K562 (cell line): ENCODE measurements at regions not wholly inside any gene's neighbourhood (a gene's known extent, or its start where the extent isn't known, plus 50 kb on each side); places are given as distances from the start of the nearest gene placed in this dataset.

Source experiments
- ATAC-seq: fragments of 200-7000 bp; cut with Tn5 transposase; 3 replicates; pipeline ENCODE4 v1.9.1; 2020; ENCODE audit warnings: moderate library complexity
- BruUV-seq: library from RNA; stranded (reverse); fragments of 400-500 nt; replicated peaks from 2 replicates; lab custom pipeline; 2021; lab: Mats Ljungman, UMichigan
- CTCF ChIA-PET: fragments of 300-600 bp; formaldehyde crosslinking; extraction: SDS; loops from one replicate; lab custom pipeline; 2021; ENCODE audit warnings: low intra/inter-chr PET ratio; lab: Yijun Ruan, JAX
- POLR2A ChIA-PET: fragments of 300-600, 350-650 bp; sonication (Branson Sonifier 250); formaldehyde crosslinking; extraction: SDS; loops from one replicate; lab custom pipeline; 2021; ENCODE audit warnings: antibody characterized with exemption, inconsistent platforms; lab: Yijun Ruan, JAX
- DNase-seq, 4 experiments: peaks; one replicate each; pipeline versions ENCODE4 v3.0.0 to v3.0.0-alpha.2; 2011 to 2018; ENCODE audit warnings: low spot score in 3 of 4, mixed read lengths in 3 of 4; ENCODE audit errors: extremely low read depth in 1 of 4
- FAIRE-seq: peaks from 2 replicates; lab custom pipeline; 2011; peaks lifted over from hg19 to GRCh38; lab: Jason Lieb, UNC
- H2AFZ ChIP-seq: 2 replicates; pipeline ENCODE4 v1.6.0; 2011; ENCODE audit warnings: low read depth, low read length, control low read depth, inconsistent platforms
- H3K27ac ChIP-seq: fragments of 200-600 bp; 3 replicates; pipeline ENCODE4 v1.8.0; 2011; ENCODE audit warnings: low read depth, mild to moderate bottlenecking, control low read depth, inconsistent platforms, low read length, moderate library complexity, mixed read lengths; ENCODE audit errors: extremely low read depth
- H3K27me3 ChIP-seq, 2 experiments: fragments of 300-600 bp in 1 of 2; 2 replicates in 1 of 2; 3 replicates in 1 of 2; pipeline versions ENCODE4 v1.6.0 to v1.8.0; 2011; ENCODE audit warnings: inconsistent platforms in 2 of 2, low read length in 2 of 2, mild to moderate bottlenecking in 1 of 2, mixed read lengths in 1 of 2, moderate library complexity in 1 of 2; ENCODE audit not compliant: control insufficient read depth in 2 of 2, insufficient read depth in 2 of 2
- H3K36me3 ChIP-seq: fragments of 300-600 bp; 3 replicates; pipeline ENCODE4 v1.8.0; 2011; ENCODE audit warnings: mild to moderate bottlenecking, low read length, inconsistent platforms; ENCODE audit not compliant: control insufficient read depth, insufficient read depth
- H3K4me1 ChIP-seq, 2 experiments: fragments of 200-600 bp in 1 of 2; replicated peaks in 1 of 2; 2 replicates in 1 of 2; 3 replicates in 1 of 2; pipeline versions ENCODE4 v1.5.1 to v1.8.0; 2011; ENCODE audit warnings: inconsistent platforms in 2 of 2, low read length in 2 of 2, mild to moderate bottlenecking in 1 of 2, mixed read lengths in 1 of 2, moderate library complexity in 1 of 2; ENCODE audit not compliant: control insufficient read depth in 2 of 2, insufficient read depth in 2 of 2
- H3K4me2 ChIP-seq: 2 replicates; pipeline ENCODE4 v1.6.1; 2011; ENCODE audit warnings: low read length, control low read depth, inconsistent platforms, mixed read lengths; ENCODE audit not compliant: insufficient read depth
- H3K4me3 ChIP-seq: fragments of 200-600 bp; sonication (generic), shearing (Covaris generic); 2 replicates; pipeline ENCODE4 v1.5.1; 2016; ENCODE audit warnings: control low read depth, inconsistent platforms
- H3K79me2 ChIP-seq: fragments of 200-600 bp; 3 replicates; pipeline ENCODE4 v1.8.0; 2011; ENCODE audit warnings: low read length, inconsistent platforms; ENCODE audit not compliant: control insufficient read depth, insufficient read depth
- H3K9ac ChIP-seq, 2 experiments: 2 replicates each; pipeline versions ENCODE4 v1.6.0 to v1.6.1; 2011; ENCODE audit warnings: low read depth in 2 of 2, low read length in 2 of 2, control low read depth in 1 of 2, inconsistent platforms in 1 of 2, mild to moderate bottlenecking in 1 of 2, mixed read lengths in 1 of 2; ENCODE audit not compliant: insufficient read depth in 1 of 2
- H3K9me1 ChIP-seq: one replicate; pipeline ENCODE4 v1.6.0; 2011; ENCODE audit warnings: inconsistent platforms, mild to moderate bottlenecking, low read length, moderate library complexity; ENCODE audit not compliant: control insufficient read depth, insufficient read depth
- H3K9me3 ChIP-seq: replicated peaks from 2 replicates; pipeline ENCODE4 v1.5.1; 2011; ENCODE audit warnings: low read depth, low read length, inconsistent platforms; ENCODE audit not compliant: control insufficient read depth, insufficient read depth
- H4K20me1 ChIP-seq: replicated peaks from 2 replicates; pipeline ENCODE4 v1.6.1; 2011; ENCODE audit warnings: low read length, inconsistent platforms, mixed read lengths; ENCODE audit not compliant: control insufficient read depth, insufficient read depth
- CGGBP1 ChIP-seq: fragments of 250-450 bp; sonication (Bioruptor Pico); IDR thresholded peaks from 2 replicates; pipeline ENCODE4 v1.9.0; 2021; ENCODE audit warnings: mild to moderate bottlenecking
- CHD4 ChIP-seq: fragments of 200-600 bp; sonication (generic); IDR thresholded peaks from 3 replicates; pipeline ENCODE4 v1.6.1; 2012; ENCODE audit warnings: low read depth, mild to moderate bottlenecking, mixed read lengths, low read length, inconsistent platforms; ENCODE audit not compliant: insufficient read depth, insufficient replicate concordance, poor library complexity, severe bottlenecking
- JUND ChIP-seq, 2 experiments: IDR thresholded peaks; 2 replicates in 1 of 2; 3 replicates in 1 of 2; pipeline ENCODE4 v1.6.1; 2011; ENCODE audit warnings: borderline replicate concordance in 2 of 2, low read depth in 2 of 2, low read length in 2 of 2, improper control_type of control experiment in 1 of 2, missing biosample characterization in 1 of 2, missing genetic modification characterization in 1 of 2, missing genetic modification reagents in 1 of 2
- KLF10 ChIP-seq: fragments of 250-450 bp; sonication (Bioruptor Pico); IDR thresholded peaks from 2 replicates; pipeline ENCODE4 v1.6.1; 2021; ENCODE audit warnings: matching md5 sums
- ZBTB17 ChIP-seq: fragments of 450-650 bp; formaldehyde crosslinking; IDR thresholded peaks from 2 replicates; pipeline ENCODE4 v1.4.0; 2020; ENCODE audit warnings: mild to moderate bottlenecking
- ZFP36 ChIP-seq: fragments of 150-350 bp; IDR thresholded peaks from 2 replicates; pipeline ENCODE4 v1.6.1; 2018; ENCODE audit warnings: low read length, low read depth; ENCODE audit not compliant: partially characterized antibody
- WGBS: fragments of 100-300 bp; shearing (Covaris generic); methylation state at CpG from one replicate; pipeline ENCODE4 v1.1.6; 2016; ENCODE audit warnings: low coverage, mixed read lengths; ENCODE audit not compliant: insufficient coverage; ENCODE audit errors: missing lambda C conversion rate; 5-methylcytosine and 5-hydroxymethylcytosine counted together
- in situ Hi-C: fragments of 300-500 bp; cut with MboI; formaldehyde crosslinking; loops from 4 replicates; pipeline ENCODE4 v1.15.0; 2018; ENCODE audit warnings: inconsistent platforms, mixed read lengths
- intact Hi-C: fragments of 100-400 bp; cut with micrococcal nuclease; formaldehyde crosslinking; loops from 2 replicates; pipeline ENCODE4 v1.14.2; 2022
- TF ChIP-seq, protein P1 (sequence below), 2 experiments: fragments of 450-650 bp in 1 of 2; sonication (generic) in 1 of 2; formaldehyde crosslinking in 1 of 2; IDR thresholded peaks; 2 replicates each; pipeline versions ENCODE4 v1.7.1 to v1.9.0; 2016 to 2022; ENCODE audit warnings: inconsistent platforms in 1 of 2, mild to moderate bottlenecking in 1 of 2, missing genetic modification reagents in 1 of 2

GRCh38 chr2:9717886-9718451 lies 87.2 kb upstream of the YWHAQ start (continued):
- TF ChIP-seq CHD4: no peak
- no peak for TF ChIP-seq ZBTB17
- peak; percentile 51 for TF ChIP-seq ZFP36
- no peak for TF ChIP-seq JUND (IDR thresholded peaks at IDR 0.05; ENCODE audit: borderline replicate concordance, low read depth, low read length)
- no peak for TF ChIP-seq JUND (tag; IDR thresholded peaks at IDR 0.05; ENCODE audit: borderline replicate concordance, low read depth, low read length)
- no peak for TF ChIP-seq KLF10 (CRISPR knock-in tag)
- no peak for TF ChIP-seq CGGBP1 (CRISPR knock-in tag)

DNA sequence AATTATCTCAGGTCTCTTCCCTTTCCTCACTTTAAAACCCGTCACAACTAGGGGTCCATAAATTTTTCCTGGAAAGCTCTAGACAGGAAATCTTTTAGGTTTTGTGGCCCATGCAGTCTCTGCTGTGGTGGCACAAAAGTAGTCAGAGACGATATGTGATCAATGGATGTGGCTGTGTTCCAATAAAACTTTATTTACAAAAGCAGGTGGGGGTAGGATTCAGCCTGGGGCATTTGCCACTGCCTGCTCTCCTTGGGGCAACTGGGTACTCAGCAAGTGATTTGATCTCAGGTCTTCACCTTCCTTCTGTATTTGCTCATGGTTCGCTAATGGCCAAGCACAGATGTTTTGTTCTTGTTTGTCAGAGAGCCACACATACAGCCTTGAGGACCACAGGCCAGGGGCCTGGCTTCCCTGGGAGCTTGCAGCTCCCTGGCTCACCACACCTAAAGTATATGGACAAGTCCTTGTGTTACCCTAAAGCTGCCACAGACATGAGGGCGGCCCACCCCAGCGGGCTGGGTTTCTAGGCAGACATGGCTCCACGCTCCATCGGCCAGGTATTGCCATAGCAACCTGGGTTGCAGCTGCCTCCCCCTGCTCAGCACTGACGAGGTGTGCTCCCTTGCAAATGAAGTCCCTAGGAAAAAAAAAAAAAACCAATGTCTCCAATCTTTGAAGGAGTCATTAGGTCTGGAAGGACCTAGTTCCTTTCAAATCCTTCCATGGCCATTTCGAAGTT lies 89.7 kb upstream of the YWHAQ start:
- BruUV-seq: no TSS peak
- H4K20me1 ChIP-seq: no peaks in the 10 kb centered on the region
- TF ChIP-seq, protein P1, sequence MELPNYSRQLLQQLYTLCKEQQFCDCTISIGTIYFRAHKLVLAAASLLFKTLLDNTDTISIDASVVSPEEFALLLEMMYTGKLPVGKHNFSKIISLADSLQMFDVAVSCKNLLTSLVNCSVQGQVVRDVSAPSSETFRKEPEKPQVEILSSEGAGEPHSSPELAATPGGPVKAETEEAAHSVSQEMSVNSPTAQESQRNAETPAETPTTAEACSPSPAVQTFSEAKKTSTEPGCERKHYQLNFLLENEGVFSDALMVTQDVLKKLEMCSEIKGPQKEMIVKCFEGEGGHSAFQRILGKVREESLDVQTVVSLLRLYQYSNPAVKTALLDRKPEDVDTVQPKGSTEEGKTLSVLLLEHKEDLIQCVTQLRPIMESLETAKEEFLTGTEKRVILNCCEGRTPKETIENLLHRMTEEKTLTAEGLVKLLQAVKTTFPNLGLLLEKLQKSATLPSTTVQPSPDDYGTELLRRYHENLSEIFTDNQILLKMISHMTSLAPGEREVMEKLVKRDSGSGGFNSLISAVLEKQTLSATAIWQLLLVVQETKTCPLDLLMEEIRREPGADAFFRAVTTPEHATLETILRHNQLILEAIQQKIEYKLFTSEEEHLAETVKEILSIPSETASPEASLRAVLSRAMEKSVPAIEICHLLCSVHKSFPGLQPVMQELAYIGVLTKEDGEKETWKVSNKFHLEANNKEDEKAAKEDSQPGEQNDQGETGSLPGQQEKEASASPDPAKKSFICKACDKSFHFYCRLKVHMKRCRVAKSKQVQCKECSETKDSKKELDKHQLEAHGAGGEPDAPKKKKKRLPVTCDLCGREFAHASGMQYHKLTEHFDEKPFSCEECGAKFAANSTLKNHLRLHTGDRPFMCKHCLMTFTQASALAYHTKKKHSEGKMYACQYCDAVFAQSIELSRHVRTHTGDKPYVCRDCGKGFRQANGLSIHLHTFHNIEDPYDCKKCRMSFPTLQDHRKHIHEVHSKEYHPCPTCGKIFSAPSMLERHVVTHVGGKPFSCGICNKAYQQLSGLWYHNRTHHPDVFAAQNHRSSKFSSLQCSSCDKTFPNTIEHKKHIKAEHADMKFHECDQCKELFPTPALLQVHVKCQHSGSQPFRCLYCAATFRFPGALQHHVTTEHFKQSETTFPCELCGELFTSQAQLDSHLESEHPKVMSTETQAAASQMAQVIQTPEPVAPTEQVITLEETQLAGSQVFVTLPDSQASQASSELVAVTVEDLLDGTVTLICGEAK (IDR thresholded peaks at IDR 0.05): peak; percentile 95
- TF ChIP-seq, protein P1 (CRISPR knock-in tag; IDR thresholded peaks at IDR 0.05): peak; percentile 83

More for the DNA sequence above, 89.7 kb upstream of the YWHAQ start:
- Histone ChIP-seq H3K9me1 (no peaks in the 10 kb centered on the region), H3K9me3 (no peaks in the 10 kb centered on the region), H3K4me3 (no peak overlapping the region), H3K9ac (no peak overlapping the region), H3K36me3 (no peaks in the 10 kb centered on the region), H3K27ac (no peak overlapping the region), H3K4me1 (peaks cover 4 to 6% of the 10 kb centered on the region in 2 experiments; a peak in 4 of 5 replicates), H3K4me2 (peak overlapping the region; percentile 69; the same call in 1 of the 2 replicates), H2AFZ (no peak overlapping the region), H3K27me3 (no peaks in the 10 kb centered on the region), H3K79me2 (no peaks in the 10 kb centered on the region)
- in situ Hi-C loops: no loop called here
- POLR2A ChIA-PET: interaction anchor here (0.6 kb wide), 1 partner anchor 128 kb away, joined by 5 read pairs; no protein-coding TSS in a partner anchor
- 76% methylated on average over 8 of the region's 9 CpGs for WGBS
- DNase-seq (no peak), ATAC-seq (no peak; the same call in 2 of the 3 replicates), FAIRE-seq (no peak)
- CTCF ChIA-PET: no interaction called here
- intact Hi-C loops: no loop called here
